ENCODE measurements at regions not wholly inside any gene's neighbourhood (a gene's known extent, or its start where the extent isn't known, plus 50 kb on each side); places are given as distances from the start of the nearest gene placed in this dataset.

- ChIA-PET CTCF (no interaction called here), POLR2A (no interaction called here)
Measured at GRCh38 chr1:218624052-218624451, 278.9 kb downstream of the TGFB2 start.

- POLR2A ChIA-PET = no interaction called here
- CTCF ChIA-PET = no interaction called here
Measured at GRCh38 chr1:218625393-218625792, 280.3 kb downstream of the TGFB2 start.

DNA sequence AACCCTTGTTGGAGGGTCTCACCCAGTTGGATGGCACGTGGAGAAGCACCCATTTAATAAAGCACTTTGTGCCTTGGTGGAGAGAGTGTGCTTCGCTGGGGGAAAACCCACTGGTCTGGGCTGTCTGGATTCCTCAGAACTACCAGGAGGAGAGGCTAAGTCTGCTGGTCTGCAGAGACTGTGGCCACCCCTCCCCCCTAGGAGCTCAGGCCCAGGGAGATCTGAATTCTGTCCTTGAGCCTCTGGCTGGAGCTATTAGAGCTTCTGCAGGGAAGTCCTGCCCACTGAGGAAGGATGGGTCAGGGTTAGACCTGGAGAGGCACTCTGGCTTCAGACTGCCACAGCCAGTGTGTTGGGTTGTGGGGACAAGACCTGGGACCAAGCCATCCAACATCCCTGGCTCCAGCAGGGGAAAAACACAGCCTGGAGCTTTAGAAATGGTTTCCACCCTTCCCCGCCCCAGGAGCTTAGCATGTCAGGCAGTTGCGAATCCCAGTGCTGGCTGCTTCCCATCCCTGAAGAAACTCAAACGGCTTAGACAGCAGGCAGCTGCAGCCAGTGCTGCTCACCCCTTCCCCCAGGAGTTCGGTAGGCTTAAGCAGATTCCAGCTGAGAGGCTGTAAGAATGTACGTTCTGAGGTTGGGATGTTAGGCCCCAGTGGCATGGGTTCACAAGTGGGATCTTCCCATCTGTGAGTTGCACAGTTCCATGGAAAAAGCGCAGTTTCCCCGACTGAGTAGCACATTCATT lies 288.3 kb downstream of the TGFB2 start:
- ChIA-PET POLR2A (no interaction called here), CTCF (no interaction called here)

- POLR2A ChIA-PET = no interaction called here
- CTCF ChIA-PET = no interaction called here
Measured at GRCh38 chr1:218634212-218634611, 289.1 kb downstream of the TGFB2 start.

DNA sequence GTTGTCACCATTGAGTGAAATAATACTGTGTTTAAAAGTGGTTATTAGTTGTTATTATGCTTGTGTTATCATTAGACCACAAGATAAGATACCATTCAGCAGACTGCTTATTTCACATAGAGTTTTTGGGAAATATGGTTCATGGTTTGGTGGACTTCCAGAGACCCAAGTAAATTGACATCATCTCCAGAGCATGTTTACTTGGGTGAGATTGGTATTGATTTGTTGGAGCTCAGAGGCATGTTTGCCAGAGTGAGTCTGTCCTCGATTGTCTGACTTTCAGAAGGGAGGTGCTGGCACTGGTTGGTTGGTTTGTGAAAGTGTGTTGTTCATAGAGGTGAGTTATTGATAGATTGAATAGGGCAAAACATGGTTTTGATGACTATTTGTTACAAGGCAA lies 291.4 kb downstream of the TGFB2 start:
- ChIA-PET CTCF (no interaction called here), POLR2A (no interaction called here)

GRCh38 chr1:218640173-218640572 lies 295.0 kb downstream of the TGFB2 start:
- ChIA-PET CTCF (no interaction called here), POLR2A (no interaction called here)

GRCh38 chr1:218642033-218642948 lies 297.2 kb downstream of the TGFB2 start:
- ChIA-PET CTCF (no interaction called here), POLR2A (no interaction called here)

DNA sequence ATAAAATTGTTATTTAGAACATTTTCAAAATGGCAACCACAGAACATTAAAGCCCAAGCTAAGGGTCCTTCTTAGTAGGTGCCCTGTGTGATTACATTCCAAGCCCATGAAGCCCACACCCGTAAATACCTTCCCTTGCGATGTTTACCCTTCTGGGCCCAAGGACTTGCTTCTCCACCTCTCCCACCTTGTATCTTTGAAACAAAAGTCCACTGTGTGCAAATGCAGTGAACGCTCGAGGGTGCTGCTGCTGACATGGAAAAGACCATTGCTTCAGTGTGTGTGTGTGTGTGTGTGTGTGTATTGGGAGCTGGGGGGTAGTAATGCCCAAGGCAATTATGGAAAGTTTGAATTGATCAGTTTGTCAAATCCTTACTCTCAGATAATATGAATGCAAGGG lies 298.1 kb downstream of the TGFB2 start:
- POLR2A ChIA-PET = interaction anchor here (0.7 kb wide), 1 partner anchor 888 kb away, joined by 4 read pairs; no protein-coding TSS in a partner anchor

GRCh38 chr1:218643926-218644325 lies 298.8 kb downstream of the TGFB2 start:
- POLR2A ChIA-PET = no interaction called here
- CTCF ChIA-PET = no interaction called here

More for the DNA sequence above, 298.1 kb downstream of the TGFB2 start:
- CTCF ChIA-PET = no interaction called here

DNA sequence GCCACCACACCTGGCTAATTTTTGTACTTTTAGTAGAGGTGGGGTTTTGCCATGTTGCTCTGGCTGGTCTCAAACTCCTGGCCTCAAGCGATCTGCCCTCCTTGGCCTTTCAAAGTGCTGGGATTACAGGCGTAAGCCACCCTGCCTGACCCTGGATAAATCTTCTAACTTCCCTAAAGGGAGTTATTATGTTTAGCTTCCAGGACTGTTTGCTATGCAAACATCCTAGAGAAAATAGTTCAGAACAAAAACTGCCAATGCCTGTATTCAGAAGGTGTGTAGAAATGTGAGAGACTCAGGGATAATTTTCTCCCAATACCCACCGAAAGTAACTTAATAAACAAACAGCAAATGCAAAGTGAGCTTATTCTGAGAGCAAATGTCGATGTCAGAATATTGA lies 301.2 kb downstream of the TGFB2 start:
- POLR2A ChIA-PET = no interaction called here
- CTCF ChIA-PET = no interaction called here

DNA sequence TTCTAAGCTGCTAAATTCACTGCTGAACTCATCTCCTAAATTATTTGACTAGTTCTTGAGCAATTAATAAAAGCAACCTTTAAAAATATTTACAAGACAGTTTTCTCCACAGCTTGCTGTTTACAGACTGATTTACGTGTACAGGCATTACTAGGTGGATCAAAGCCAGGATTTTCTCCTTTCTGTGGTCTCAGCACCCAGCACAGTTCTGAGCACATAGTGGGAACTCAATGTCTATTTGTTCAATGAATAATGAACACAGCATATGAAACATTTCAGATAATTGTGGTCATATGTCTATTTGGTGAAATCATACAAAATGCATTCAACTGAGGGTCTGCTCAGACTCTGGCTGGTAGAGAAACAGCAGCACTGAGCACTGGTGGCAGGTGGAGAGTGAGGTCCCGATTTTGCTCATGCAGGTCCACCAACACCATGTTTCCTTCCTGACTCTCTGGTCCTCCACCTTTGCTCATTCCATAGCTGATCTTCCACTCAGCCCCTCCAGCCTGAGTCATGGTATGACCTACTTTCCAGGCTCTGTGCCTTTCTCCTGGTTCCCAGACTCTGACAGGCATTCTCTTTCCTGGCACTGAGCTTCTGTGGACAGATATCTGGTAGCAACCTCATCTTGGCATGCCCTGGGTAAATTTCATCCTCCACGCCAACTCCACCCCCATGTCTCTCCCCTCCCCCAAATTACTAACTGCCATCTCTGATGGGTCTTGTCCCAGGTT lies 311.3 kb downstream of the TGFB2 start:
- ChIA-PET CTCF (no interaction called here), POLR2A (no interaction called here)

DNA sequence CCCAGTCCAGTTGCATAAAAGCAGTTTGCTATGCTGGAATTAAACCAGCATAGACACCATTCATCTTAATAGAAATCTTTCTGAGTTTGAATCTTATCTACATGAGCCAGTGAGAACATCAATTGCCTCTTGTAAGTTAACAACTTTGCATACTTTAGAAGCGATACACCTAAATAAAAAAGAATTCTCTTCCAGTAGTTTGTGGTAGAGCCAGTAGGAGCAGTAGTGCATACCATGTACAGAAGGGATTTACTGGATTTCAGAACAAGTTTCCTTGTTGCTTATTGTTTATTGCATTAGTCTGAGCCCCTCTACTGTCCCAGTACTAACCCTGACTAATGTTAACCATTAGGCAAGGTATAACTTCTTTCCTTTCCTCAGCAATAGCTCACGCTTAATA lies 313.1 kb downstream of the TGFB2 start:
- CTCF ChIA-PET = no interaction called here

GRCh38 chr1:218658899-218659298 lies 313.8 kb downstream of the TGFB2 start:
- ChIA-PET CTCF (no interaction called here), POLR2A (no interaction called here)

More for the DNA sequence above, 313.1 kb downstream of the TGFB2 start:
- POLR2A ChIA-PET = no interaction called here

- ChIA-PET CTCF (no interaction called here), POLR2A (no interaction called here)
Measured at GRCh38 chr1:218659911-218660677, 315.0 kb downstream of the TGFB2 start.

DNA sequence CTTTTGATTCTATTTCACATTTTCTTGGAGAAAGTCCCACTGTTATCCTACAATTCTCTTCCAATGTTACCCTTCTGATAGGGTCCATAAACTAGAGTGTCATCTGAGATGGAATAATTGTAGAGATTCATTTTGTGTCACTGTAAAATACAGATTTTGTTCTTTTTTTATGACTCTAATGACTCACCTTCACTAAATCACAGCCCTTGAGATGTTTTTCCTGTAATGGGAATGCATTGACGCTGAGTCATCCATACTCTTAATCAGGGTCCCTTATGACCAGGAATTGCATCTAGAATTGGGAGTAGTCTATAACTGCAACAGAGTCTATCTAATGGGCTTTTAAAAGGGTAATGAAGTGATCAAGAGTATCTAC lies 315.5 kb downstream of the TGFB2 start:
- ChIA-PET CTCF (no interaction called here), POLR2A (no interaction called here)

GRCh38 chr1:218661411-218661810 lies 316.3 kb downstream of the TGFB2 start:
- ChIA-PET POLR2A (no interaction called here), CTCF (interaction anchor here (1.4 kb wide), 1 partner anchor 10 kb away, joined by 3 read pairs; no protein-coding TSS in a partner anchor)

GRCh38 chr1:218664385-218665170 lies 319.4 kb downstream of the TGFB2 start:
- POLR2A ChIA-PET = no interaction called here
- CTCF ChIA-PET = no interaction called here

DNA sequence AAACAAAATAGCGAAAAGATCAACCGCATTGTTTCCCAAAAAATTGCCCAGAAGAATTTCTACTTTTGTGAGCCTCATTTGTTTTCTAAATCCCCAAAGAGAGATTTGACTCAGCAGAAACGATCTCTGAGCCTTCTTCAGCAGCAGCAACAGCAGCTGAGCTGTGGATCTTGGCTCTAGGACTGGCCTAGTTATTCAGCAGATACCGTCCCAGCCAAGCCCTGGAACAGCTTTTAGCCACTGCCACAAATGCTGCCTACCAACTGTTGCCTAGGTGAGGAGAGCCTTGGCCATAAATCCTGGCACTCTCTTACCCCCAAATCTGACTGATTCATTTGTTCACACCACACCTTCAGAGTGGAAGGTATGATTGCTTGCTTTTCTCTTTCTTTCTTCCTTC lies 320.1 kb downstream of the TGFB2 start:
- CTCF ChIA-PET = no interaction called here
- POLR2A ChIA-PET = no interaction called here

- ChIA-PET POLR2A (no interaction called here), CTCF (no interaction called here)
Measured at GRCh38 chr1:218666263-218666662, 321.1 kb downstream of the TGFB2 start.

Measured in activated CD8-positive, alpha-beta memory T cell treated with anti-CD3 and anti-CD28 coated beads for 36 hours (primary cell).